ENCODE measurements at regions not wholly inside any gene's neighbourhood (a gene's known extent, or its start where the extent isn't known, plus 50 kb on each side); places are given as distances from the start of the nearest gene placed in this dataset.

DNA sequence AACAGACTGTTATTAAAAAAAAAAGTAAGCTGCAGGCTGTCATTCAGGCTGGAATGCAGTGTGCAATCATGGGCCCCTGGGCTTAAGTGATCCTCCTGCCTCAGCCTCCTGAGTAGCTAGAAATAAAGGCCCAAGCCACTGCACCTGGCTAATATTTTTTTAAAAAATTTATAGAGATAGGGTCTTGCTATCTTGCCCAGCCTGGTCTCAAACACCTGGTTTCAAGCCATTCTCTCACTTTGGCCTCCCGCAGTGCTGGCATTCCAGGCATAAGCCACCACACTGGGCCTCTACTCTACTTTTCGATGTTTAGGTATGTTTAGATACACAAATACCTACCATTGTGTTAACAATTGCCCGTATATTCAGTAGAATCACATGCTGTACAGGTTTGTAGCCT, 270.4 kb upstream of the PRKCQ start:
- TF ChIP-seq POLR2A (IDR thresholded peaks at IDR 0.05; ENCODE audit: borderline replicate concordance, extremely low read depth, insufficient read depth, insufficient read length), result no peak
- POLR2A ChIA-PET, result no interaction called here
- H4K20me1 ChIP-seq (ENCODE audit: insufficient read depth), result no peaks in the 10 kb centered on the region
- no peak for ATAC-seq
- DNase-seq (ENCODE audit: low read depth, low spot score), result no peak
- H3K4me3 ChIP-seq (replicated peaks in 1 of 2; ENCODE audit: low read depth in 1 of 2, low read length in 2 of 2), result no peak overlapping the region
- no peaks in the 10 kb centered on the region for H3K9me2 ChIP-seq (ENCODE audit: insufficient read depth)
- intact Hi-C loops (cut with micrococcal nuclease), result no loop called here
- no peak overlapping the region for H3K27ac ChIP-seq (ENCODE audit: low read depth, low read length)
- no peaks in the 10 kb centered on the region for H3K79me2 ChIP-seq (ENCODE audit: insufficient read depth, low read length)
- no peak overlapping the region for H3K9ac ChIP-seq (ENCODE audit: low read length)
- H3K27me3 ChIP-seq (ENCODE audit: insufficient read depth, low read length), result peaks cover 17% of the 10 kb centered on the region; the same call in 1 of the 2 replicates
- BruUV-seq (replicated peaks), result no TSS peak
- no peaks in the 10 kb centered on the region for H3K4me1 ChIP-seq (ENCODE audit: control insufficient read depth in 1 of 2, insufficient read depth in 2 of 2, low read length in 2 of 2)
- H3K36me3 ChIP-seq (ENCODE audit: control insufficient read depth in 1 of 2, insufficient read depth in 2 of 2, low read length in 2 of 2), result no peaks in the 10 kb centered on the region
- H2AFZ ChIP-seq (ENCODE audit: low read depth, low read length, poor library complexity, severe bottlenecking), result no peak overlapping the region
- CTCF ChIA-PET, result no interaction called here
- no peak overlapping the region for H3K4me2 ChIP-seq (ENCODE audit: low read length)
- RAD21 ChIA-PET (ENCODE audit: low non-redundant PET in 1 of 2, low total read pairs in 2 of 2, uncharacterized antibody in 2 of 2, unreplicated experiment in 2 of 2), result no interaction called here
- no peaks in the 10 kb centered on the region for H3K9me3 ChIP-seq (ENCODE audit: control insufficient read depth in 1 of 2, insufficient read depth in 1 of 2, low read depth in 1 of 2, low read length in 2 of 2)

DNA sequence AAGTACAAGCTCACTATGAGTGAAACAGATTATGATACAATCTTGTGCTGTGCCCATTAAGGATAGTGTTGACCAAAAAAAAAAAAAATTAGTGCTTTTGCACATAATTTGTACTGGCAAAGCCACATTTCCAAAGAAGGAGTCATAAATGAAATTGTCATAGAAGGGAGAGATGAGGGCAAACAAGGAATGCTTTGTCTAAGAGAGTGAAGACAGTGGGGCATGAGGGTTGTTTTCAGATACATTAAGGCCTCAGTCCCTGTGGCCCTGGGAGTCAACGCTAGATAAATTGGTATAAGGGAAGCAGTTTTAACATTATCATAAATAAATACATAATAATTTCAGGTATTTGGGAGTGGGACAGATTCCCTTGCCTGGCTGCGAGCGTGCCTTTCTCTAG, 267.5 kb upstream of the PRKCQ start:
- H3K9me3 ChIP-seq (ENCODE audit: control insufficient read depth in 1 of 2, insufficient read depth in 1 of 2, low read depth in 1 of 2, low read length in 2 of 2), result no peaks in the 10 kb centered on the region
- H3K4me3 ChIP-seq (replicated peaks in 1 of 2; ENCODE audit: low read depth in 1 of 2, low read length in 2 of 2), result no peak overlapping the region
- no peaks in the 10 kb centered on the region for H4K20me1 ChIP-seq (ENCODE audit: insufficient read depth)
- DNase-seq (ENCODE audit: low read depth, low spot score) (no peak), ATAC-seq (no peak)
- RAD21 ChIA-PET (ENCODE audit: low non-redundant PET in 1 of 2, low total read pairs in 2 of 2, uncharacterized antibody in 2 of 2, unreplicated experiment in 2 of 2), result no interaction called here
- POLR2A ChIA-PET, result no interaction called here
- H3K9me2 ChIP-seq (ENCODE audit: insufficient read depth), result no peaks in the 10 kb centered on the region
- H3K27me3 ChIP-seq (ENCODE audit: insufficient read depth, low read length), result peaks cover 22% of the 10 kb centered on the region; the same call in 1 of the 2 replicates
- no peak for TF ChIP-seq FOSL1 (IDR thresholded peaks at IDR 0.05; ENCODE audit: low read depth)
- TF ChIP-seq, protein P1, sequence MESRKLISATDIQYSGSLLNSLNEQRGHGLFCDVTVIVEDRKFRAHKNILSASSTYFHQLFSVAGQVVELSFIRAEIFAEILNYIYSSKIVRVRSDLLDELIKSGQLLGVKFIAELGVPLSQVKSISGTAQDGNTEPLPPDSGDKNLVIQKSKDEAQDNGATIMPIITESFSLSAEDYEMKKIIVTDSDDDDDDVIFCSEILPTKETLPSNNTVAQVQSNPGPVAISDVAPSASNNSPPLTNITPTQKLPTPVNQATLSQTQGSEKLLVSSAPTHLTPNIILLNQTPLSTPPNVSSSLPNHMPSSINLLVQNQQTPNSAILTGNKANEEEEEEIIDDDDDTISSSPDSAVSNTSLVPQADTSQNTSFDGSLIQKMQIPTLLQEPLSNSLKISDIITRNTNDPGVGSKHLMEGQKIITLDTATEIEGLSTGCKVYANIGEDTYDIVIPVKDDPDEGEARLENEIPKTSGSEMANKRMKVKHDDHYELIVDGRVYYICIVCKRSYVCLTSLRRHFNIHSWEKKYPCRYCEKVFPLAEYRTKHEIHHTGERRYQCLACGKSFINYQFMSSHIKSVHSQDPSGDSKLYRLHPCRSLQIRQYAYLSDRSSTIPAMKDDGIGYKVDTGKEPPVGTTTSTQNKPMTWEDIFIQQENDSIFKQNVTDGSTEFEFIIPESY (IDR thresholded peaks at IDR 0.05; ENCODE audit: extremely low read depth, insufficient replicate concordance, low read length), result no peak
- TF ChIP-seq, protein P2, sequence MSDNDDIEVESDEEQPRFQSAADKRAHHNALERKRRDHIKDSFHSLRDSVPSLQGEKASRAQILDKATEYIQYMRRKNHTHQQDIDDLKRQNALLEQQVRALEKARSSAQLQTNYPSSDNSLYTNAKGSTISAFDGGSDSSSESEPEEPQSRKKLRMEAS (IDR thresholded peaks at IDR 0.05), result no peak
- no peak for TF ChIP-seq CEBPB (IDR thresholded peaks at IDR 0.05; ENCODE audit: low read depth)
- no peak for TF ChIP-seq CBX3 (IDR thresholded peaks at IDR 0.05; ENCODE audit: low read depth)
- no TSS peak for BruUV-seq (replicated peaks)
- no peak overlapping the region for H3K4me2 ChIP-seq (ENCODE audit: low read length)
- no peaks in the 10 kb centered on the region for H3K4me1 ChIP-seq (ENCODE audit: control insufficient read depth in 1 of 2, insufficient read depth in 2 of 2, low read length in 2 of 2)
- intact Hi-C loops (cut with micrococcal nuclease), result no loop called here
- no peak overlapping the region for H3K27ac ChIP-seq (ENCODE audit: low read depth, low read length)
- CTCF ChIA-PET, result no interaction called here
- no peak overlapping the region for H3K9ac ChIP-seq (ENCODE audit: low read length)
- H2AFZ ChIP-seq (ENCODE audit: low read depth, low read length, poor library complexity, severe bottlenecking), result no peak overlapping the region
- no peaks in the 10 kb centered on the region for H3K36me3 ChIP-seq (ENCODE audit: control insufficient read depth in 1 of 2, insufficient read depth in 2 of 2, low read length in 2 of 2)
- no peaks in the 10 kb centered on the region for H3K79me2 ChIP-seq (ENCODE audit: insufficient read depth, low read length)

All from HCT116 (cell line).